ENCODE measurements at regions not wholly inside any gene's neighbourhood (a gene's known extent, or its start where the extent isn't known, plus 50 kb on each side); places are given as distances from the start of the nearest gene placed in this dataset.

GRCh38 chr10:83968052-83968451 lies 171.3 kb upstream of the GHITM start:
- H3K79me2 ChIP-seq (ENCODE audit: insufficient read depth, low read length) = no peaks in the 10 kb centered on the region
- no peak overlapping the region for H3K9ac ChIP-seq (ENCODE audit: low read depth, low read length, poor library complexity, severe bottlenecking)
- no peaks in the 10 kb centered on the region for H3K9me3 ChIP-seq (ENCODE audit: insufficient read depth, low read depth, low read length)
- no peaks in the 10 kb centered on the region for H3K27me3 ChIP-seq (ENCODE audit: insufficient read depth, low read length, poor library complexity, severe bottlenecking)
- no peaks in the 10 kb centered on the region for H3F3A ChIP-seq (ENCODE audit: low read depth)
- no peaks in the 10 kb centered on the region for H3K9me2 ChIP-seq (replicated peaks; ENCODE audit: low read depth, low read length)
- no peaks in the 10 kb centered on the region for H3K36me3 ChIP-seq (ENCODE audit: insufficient read depth, low read length)
- H3K4me1 ChIP-seq (ENCODE audit: insufficient read depth, low read length, poor library complexity, severe bottlenecking) = no peaks in the 10 kb centered on the region
- H3K4me2 ChIP-seq (ENCODE audit: low read depth, low read length, poor library complexity, severe bottlenecking) = no peak overlapping the region
- TF ChIP-seq EZH2phosphoT487 (IDR thresholded peaks at IDR 0.05; ENCODE audit: borderline replicate concordance) = no peak
- no peak for TF ChIP-seq CTCF (conservative IDR thresholded peaks at IDR 0.05; ENCODE audit: low read length)
- H3K4me3 ChIP-seq (ENCODE audit: low read length, poor library complexity, severe bottlenecking) = no peak overlapping the region
- H2AFZ ChIP-seq (ENCODE audit: low read length) = no peak overlapping the region
- no peaks in the 10 kb centered on the region for H4K20me1 ChIP-seq (ENCODE audit: insufficient read depth, low read length, poor library complexity, severe bottlenecking)

GRCh38 chr10:83978681-83979383 lies 160.5 kb upstream of the GHITM start:
- H3K4me1 ChIP-seq (ENCODE audit: insufficient read depth, low read length, poor library complexity, severe bottlenecking) = no peaks in the 10 kb centered on the region
- H2AFZ ChIP-seq (ENCODE audit: low read length) = no peak overlapping the region
- no peak overlapping the region for H3K9ac ChIP-seq (ENCODE audit: low read depth, low read length, poor library complexity, severe bottlenecking)
- no peaks in the 10 kb centered on the region for H3K9me3 ChIP-seq (ENCODE audit: insufficient read depth, low read depth, low read length)
- TF ChIP-seq EZH2phosphoT487 (IDR thresholded peaks at IDR 0.05; ENCODE audit: borderline replicate concordance) (no peak), CTCF (conservative IDR thresholded peaks at IDR 0.05; ENCODE audit: low read length) (no peak)
- H3K27me3 ChIP-seq (ENCODE audit: insufficient read depth, low read length, poor library complexity, severe bottlenecking) = no peaks in the 10 kb centered on the region
- no peak overlapping the region for H3K4me2 ChIP-seq (ENCODE audit: low read depth, low read length, poor library complexity, severe bottlenecking)
- no peaks in the 10 kb centered on the region for H4K20me1 ChIP-seq (ENCODE audit: insufficient read depth, low read length, poor library complexity, severe bottlenecking)
- H3K4me3 ChIP-seq (ENCODE audit: low read length, poor library complexity, severe bottlenecking) = no peak overlapping the region
- no peaks in the 10 kb centered on the region for H3K36me3 ChIP-seq (ENCODE audit: insufficient read depth, low read length)
- H3K9me2 ChIP-seq (replicated peaks; ENCODE audit: low read depth, low read length) = no peaks in the 10 kb centered on the region
- H3F3A ChIP-seq (ENCODE audit: low read depth) = no peaks in the 10 kb centered on the region
- no peaks in the 10 kb centered on the region for H3K79me2 ChIP-seq (ENCODE audit: insufficient read depth, low read length)

GRCh38 chr10:83982812-83983211 lies 156.5 kb upstream of the GHITM start:
- H4K20me1 ChIP-seq (ENCODE audit: insufficient read depth, low read length, poor library complexity, severe bottlenecking) = no peaks in the 10 kb centered on the region
- TF ChIP-seq CTCF (conservative IDR thresholded peaks at IDR 0.05; ENCODE audit: low read length) (no peak), EZH2phosphoT487 (IDR thresholded peaks at IDR 0.05; ENCODE audit: borderline replicate concordance) (no peak)
- no peaks in the 10 kb centered on the region for H3K4me1 ChIP-seq (ENCODE audit: insufficient read depth, low read length, poor library complexity, severe bottlenecking)
- H3K79me2 ChIP-seq (ENCODE audit: insufficient read depth, low read length) = no peaks in the 10 kb centered on the region
- no peaks in the 10 kb centered on the region for H3K9me3 ChIP-seq (ENCODE audit: insufficient read depth, low read depth, low read length)
- no peak overlapping the region for H3K4me3 ChIP-seq (ENCODE audit: low read length, poor library complexity, severe bottlenecking)
- no peak overlapping the region for H3K4me2 ChIP-seq (ENCODE audit: low read depth, low read length, poor library complexity, severe bottlenecking)
- no peak overlapping the region for H2AFZ ChIP-seq (ENCODE audit: low read length)
- H3K27me3 ChIP-seq (ENCODE audit: insufficient read depth, low read length, poor library complexity, severe bottlenecking) = no peaks in the 10 kb centered on the region
- no peaks in the 10 kb centered on the region for H3K9me2 ChIP-seq (replicated peaks; ENCODE audit: low read depth, low read length)
- H3K36me3 ChIP-seq (ENCODE audit: insufficient read depth, low read length) = no peaks in the 10 kb centered on the region
- no peaks in the 10 kb centered on the region for H3F3A ChIP-seq (ENCODE audit: low read depth)
- H3K9ac ChIP-seq (ENCODE audit: low read depth, low read length, poor library complexity, severe bottlenecking) = no peak overlapping the region

Data from Loucy (cell line).